HL-60 (cell line): ENCODE measurements at regions not wholly inside any gene's neighbourhood (a gene's known extent, or its start where the extent isn't known, plus 50 kb on each side); places are given as distances from the start of the nearest gene placed in this dataset.

Experiments used
- GABPA ChIP-seq: IDR thresholded peaks from 2 replicates; pipeline ENCODE4 v1.6.1; 2012; ENCODE audit warnings: low read depth
- POLR2AphosphoS5 ChIP-seq: IDR thresholded peaks from 2 replicates; pipeline ENCODE4 v1.6.1; 2012; ENCODE audit warnings: low read depth
- TF ChIP-seq, protein P1 (sequence below): IDR thresholded peaks from one replicate; pipeline ENCODE4 v1.5.1; 2011; ENCODE audit warnings: low read length, control low read depth, inconsistent platforms; ENCODE audit not compliant: insufficient read depth
- TF ChIP-seq, protein P2 (sequence below): IDR thresholded peaks from 2 replicates; pipeline ENCODE4 v1.6.1; 2012; ENCODE audit warnings: low read depth; ENCODE audit not compliant: insufficient replicate concordance

DNA sequence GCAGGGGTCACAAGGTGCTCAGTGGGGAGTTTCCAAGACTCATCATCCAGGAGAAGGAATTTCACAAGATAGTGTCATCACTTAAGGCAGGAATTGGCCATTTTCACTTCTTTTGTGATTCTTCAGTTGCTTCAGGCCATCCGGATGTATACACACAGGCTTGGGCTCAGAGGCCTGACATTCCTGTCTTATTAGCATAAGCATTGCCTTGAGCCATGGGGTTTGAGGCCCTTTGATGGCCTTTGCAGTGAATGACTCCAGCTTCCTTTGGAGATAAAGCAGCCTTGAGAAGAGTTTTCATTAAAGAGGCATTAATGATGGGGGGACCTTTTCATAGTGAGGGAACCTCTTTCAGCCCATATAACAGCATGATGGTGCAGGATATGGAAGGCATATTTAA, 366.0 kb upstream of the CNTNAP5 start:
- TF ChIP-seq, protein P1, sequence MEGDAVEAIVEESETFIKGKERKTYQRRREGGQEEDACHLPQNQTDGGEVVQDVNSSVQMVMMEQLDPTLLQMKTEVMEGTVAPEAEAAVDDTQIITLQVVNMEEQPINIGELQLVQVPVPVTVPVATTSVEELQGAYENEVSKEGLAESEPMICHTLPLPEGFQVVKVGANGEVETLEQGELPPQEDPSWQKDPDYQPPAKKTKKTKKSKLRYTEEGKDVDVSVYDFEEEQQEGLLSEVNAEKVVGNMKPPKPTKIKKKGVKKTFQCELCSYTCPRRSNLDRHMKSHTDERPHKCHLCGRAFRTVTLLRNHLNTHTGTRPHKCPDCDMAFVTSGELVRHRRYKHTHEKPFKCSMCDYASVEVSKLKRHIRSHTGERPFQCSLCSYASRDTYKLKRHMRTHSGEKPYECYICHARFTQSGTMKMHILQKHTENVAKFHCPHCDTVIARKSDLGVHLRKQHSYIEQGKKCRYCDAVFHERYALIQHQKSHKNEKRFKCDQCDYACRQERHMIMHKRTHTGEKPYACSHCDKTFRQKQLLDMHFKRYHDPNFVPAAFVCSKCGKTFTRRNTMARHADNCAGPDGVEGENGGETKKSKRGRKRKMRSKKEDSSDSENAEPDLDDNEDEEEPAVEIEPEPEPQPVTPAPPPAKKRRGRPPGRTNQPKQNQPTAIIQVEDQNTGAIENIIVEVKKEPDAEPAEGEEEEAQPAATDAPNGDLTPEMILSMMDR: no peak
- TF ChIP-seq POLR2AphosphoS5 (no peak), GABPA (no peak)
- TF ChIP-seq, protein P2, sequence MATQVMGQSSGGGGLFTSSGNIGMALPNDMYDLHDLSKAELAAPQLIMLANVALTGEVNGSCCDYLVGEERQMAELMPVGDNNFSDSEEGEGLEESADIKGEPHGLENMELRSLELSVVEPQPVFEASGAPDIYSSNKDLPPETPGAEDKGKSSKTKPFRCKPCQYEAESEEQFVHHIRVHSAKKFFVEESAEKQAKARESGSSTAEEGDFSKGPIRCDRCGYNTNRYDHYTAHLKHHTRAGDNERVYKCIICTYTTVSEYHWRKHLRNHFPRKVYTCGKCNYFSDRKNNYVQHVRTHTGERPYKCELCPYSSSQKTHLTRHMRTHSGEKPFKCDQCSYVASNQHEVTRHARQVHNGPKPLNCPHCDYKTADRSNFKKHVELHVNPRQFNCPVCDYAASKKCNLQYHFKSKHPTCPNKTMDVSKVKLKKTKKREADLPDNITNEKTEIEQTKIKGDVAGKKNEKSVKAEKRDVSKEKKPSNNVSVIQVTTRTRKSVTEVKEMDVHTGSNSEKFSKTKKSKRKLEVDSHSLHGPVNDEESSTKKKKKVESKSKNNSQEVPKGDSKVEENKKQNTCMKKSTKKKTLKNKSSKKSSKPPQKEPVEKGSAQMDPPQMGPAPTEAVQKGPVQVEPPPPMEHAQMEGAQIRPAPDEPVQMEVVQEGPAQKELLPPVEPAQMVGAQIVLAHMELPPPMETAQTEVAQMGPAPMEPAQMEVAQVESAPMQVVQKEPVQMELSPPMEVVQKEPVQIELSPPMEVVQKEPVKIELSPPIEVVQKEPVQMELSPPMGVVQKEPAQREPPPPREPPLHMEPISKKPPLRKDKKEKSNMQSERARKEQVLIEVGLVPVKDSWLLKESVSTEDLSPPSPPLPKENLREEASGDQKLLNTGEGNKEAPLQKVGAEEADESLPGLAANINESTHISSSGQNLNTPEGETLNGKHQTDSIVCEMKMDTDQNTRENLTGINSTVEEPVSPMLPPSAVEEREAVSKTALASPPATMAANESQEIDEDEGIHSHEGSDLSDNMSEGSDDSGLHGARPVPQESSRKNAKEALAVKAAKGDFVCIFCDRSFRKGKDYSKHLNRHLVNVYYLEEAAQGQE: no peak
